T-helper 2 cell treated with Interferon-gamma antibody and Interleukin-4, amounts not matched to agents 100 ng/mL and 5 ng/mL, for 36 hours (primary cell): ENCODE measurements at regions not wholly inside any gene's neighbourhood (a gene's known extent, or its start where the extent isn't known, plus 50 kb on each side); places are given as distances from the start of the nearest gene placed in this dataset.

Experiments used
- intact Hi-C: fragments of 100-400 bp; cut with micrococcal nuclease; formaldehyde crosslinking; loops from one replicate; pipeline ENCODE4 v1.15.1; 2023

DNA sequence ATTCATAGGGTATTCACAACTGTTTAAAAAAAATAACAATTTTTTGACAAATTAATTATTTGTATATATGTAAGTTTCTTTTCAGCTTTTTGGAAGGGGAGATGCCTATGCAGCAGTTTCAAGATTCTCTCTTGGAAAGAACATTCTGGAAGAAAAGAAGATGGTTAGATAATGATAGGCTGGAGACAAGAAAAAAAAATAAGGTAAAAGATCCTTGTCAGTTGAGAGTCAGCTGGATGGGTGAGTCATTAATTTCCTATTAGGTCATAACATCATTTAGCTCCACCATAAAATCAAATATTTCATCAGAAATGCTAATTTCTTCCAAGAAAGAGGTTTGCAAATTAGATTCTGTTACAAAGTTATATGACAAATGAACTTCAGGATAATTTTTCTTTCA lies 880.4 kb downstream of the EPHA7 start:
- intact Hi-C loops = no loop called here

DNA sequence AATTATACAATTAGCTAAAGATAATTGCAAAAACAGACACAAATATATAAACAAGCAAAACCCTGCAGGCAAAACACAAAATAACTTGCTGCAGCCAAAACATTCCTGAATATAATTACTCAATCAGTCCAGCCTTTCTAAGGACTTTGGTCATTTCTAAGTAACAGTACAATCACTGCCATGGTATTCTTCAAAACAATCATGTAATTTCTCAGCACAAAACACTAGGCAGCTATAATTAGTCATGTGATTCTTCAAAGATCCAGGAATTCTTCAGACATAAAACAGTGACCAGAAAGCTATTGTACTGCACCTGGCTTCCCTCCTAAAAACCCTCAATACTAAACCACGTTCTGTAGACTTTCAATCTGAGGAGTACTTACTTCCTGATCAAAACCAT lies 881.1 kb downstream of the EPHA7 start:
- intact Hi-C loops = no loop called here

DNA sequence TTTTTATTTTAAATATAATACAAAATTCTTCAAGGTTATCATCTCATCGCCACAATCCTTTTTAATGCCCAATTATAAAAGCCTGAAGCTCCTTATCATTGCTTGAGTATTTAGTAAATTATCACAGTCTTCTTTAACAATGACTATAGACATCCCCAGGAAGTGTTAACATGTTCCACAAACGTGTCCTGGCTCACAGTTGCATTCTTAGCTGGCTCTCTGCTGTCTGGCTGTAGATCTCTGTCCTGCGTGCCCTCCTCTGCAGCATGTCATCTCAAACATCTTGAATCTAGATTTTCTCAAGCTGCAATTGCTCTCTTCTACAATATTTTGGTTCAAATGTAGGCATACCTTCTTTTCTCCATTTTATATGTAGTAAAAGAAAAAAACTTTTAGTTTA lies 885.2 kb downstream of the EPHA7 start:
- intact Hi-C loops = no loop called here

DNA sequence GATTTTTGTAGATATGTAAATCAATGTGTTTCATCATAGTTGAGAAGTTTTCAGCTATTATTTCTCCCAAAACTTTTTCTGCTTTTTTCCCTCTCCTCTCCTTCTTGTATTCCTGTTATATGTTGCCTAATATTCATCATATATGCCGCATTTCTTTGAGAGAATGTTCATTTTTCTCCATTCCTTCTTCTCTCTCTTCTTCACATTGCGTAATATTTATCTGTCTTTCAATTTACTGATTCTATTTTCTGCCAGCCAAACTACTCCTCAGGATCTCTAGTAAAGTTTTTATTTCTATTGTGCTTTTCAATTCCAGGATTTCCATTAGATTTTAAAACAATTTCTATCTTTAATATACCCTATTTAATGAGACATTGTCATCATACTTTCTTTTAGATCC lies 896.8 kb downstream of the EPHA7 start:
- intact Hi-C loops = no loop called here

DNA sequence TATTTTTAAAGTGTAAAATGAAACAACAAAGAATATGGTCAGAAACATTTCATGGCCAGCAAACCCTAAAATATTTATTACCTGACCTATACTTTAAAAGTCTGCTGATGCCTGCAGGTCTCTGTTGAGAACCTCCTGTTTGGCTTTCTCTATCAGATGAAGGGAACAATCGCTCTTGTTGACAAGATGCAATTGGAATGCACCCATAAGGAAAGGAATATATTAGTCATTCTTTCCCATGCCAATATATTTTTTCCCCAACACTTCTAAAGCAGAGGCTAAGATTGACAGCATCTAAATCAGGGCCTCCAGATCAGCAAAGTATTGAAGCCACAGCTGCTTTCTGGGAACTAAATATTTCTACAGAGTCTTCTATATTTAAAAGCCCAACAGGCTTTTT lies 897.8 kb downstream of the EPHA7 start:
- intact Hi-C loops = no loop called here

DNA sequence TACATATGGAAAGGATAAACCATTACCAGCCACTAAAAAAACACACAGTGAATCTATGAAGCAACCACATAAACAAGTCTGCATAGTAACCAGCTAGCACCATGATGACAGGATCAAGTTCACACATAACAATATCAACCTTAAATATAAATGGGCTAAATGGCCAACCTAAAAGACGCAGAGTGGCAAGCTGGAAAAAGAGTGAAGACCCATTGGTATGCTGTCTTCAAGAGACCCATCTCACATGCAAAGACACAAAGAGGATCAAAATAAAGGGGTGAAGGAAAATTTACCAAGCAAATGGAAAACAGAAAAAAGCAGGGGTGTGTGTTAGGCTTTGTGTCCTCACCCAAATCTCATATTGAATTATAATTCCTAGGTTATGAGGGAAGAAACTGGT lies 909.2 kb downstream of the EPHA7 start:
- intact Hi-C loops = no loop called here

DNA sequence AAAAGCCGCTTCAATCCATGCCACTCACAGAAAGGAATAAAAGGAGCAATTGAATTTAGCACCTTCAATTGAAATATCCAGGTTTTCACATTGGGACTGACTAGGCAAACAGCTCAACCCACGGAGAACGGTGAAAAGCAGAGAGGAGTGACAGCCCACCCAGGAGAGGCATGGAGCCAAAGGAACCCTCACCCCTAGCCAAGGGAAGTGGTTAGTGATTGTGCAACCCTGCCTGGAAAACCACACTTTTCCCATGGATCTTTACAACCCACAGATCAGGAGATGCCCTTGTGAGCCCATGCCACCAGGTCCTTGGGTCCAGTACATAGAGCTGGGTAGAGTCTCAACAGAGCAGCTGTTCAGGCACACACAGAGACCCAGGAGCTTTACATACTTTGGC lies 911.8 kb downstream of the EPHA7 start:
- intact Hi-C loops = no loop called here

DNA sequence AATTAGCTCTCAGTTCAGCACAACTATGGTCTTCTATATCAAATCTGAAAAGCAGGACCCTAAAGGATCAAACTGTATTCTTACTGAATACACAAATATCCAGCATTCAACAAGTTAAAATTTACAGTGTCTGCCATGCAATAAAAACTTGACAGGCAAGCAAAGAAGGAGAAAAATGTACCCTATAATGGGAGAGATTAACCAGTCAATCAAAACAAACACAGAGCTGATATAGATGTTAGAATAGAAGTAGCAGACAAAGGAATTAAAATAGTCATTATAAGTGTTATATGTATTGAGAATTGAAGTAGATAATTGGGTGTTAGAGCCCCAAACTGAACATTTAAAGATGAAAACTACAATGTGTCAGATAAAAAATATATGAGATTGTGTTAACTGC lies 914.9 kb downstream of the EPHA7 start:
- intact Hi-C loops = no loop called here

DNA sequence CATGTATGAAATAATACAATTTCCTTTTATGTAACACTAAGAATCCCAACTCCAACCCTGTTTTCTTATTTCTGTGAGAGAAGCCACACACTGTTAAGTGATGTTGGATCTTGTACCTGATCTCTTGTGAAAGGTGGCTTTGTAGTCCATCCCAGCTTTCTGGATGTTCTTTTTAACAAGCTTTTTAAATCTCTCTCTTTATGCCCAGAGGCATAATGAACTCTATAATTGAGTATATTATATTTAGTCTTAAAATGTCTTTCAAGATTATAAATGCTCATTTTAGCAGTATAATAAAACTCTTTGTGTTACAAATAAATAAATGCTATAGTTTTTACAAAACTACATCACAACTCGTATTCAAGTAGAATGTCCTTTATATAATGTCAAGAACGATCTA lies 922.1 kb downstream of the EPHA7 start:
- intact Hi-C loops = no loop called here

DNA sequence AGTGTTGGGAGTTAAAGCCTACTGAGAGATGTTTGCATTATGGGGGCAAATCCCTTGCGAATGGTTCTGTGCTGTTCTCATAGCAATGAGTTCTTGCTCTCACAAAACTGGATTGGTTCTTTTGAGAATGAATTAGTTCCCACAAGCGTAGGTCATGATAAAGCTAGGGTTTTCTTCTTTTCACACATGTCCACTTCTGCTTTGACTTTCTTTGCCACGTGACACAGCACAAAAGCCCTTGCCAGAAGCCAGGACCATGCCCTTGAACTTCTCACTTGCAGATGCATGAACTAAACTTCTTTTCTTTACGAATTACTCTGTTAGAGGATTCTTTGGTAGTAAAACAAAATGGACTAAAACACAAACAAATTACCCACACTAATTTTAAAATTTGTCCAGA lies 922.8 kb downstream of the EPHA7 start:
- intact Hi-C loops = no loop called here

DNA sequence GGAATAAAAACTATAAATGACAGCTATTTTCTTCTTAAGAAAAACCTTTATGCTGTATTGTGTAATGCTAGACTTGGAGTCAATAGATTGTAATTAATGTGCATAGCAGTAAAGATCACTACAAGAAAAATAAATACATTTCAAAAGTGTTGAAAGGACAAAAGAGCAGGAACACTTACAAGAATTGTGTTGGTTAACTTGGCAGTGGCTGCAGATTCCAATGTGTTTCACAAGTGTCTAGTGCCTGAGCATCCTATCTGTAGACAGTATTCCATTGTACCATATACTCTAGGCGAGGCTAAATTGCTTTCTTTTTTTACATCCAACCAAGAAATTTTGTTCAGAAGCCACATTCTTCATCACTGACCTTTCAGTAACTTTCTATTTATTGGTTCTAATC lies 924.1 kb downstream of the EPHA7 start:
- intact Hi-C loops = no loop called here

DNA sequence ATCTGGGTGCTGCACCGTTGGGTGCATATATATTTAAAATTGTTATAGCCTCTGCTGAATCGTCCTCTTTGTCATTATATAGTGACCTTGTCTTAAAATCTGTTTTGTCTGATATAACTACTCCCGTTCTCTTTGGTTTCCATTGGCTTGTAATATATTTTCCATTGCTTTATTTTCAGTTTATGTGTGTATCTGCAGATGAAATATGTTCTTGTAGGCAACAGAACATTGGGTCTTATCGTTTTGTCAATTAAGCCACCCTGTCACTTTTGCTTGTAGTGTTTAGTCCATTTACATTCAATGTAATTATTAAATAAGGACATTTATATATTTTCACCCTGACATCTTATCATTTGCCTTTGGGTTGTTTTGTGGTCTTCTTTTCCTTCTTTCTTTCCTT lies 933.9 kb downstream of the EPHA7 start:
- intact Hi-C loops = no loop called here

DNA sequence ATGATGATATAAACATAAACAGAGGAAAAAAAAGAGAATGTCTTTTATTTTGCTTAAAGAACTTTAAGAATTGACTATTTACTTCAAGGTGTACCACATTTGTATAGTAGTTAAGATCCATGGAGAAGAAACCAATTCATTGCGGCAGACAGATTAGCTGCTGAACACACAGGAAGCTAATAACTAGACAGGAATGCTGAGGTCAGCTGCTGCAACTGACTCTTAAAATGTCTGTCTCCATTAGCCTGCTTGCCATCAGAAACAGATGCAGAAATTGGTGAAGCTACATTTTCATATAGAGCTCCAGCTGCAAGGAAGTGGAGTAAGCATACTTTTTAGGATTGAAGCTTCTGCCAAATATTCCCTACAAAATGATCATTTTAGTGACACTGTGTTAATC lies 939.5 kb downstream of the EPHA7 start:
- intact Hi-C loops = no loop called here

DNA sequence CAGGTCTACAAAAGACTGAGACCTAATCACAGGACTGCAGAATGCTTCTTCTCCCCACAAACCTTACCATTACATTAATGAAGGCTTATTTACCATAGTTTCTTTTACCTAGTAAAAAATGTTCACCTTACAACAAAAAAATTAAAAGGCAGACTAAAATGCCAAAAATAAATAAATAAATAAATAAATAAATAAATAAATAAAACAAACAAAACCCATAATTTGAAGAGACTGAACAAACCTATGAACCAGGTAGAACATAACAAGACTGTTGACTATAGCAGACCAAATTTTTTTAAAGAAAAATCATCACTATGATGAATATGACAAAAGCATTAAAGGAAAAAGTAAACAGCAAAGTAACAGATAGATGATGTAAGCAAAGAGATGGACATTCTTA lies 946.3 kb downstream of the EPHA7 start:
- intact Hi-C loops = no loop called here

DNA sequence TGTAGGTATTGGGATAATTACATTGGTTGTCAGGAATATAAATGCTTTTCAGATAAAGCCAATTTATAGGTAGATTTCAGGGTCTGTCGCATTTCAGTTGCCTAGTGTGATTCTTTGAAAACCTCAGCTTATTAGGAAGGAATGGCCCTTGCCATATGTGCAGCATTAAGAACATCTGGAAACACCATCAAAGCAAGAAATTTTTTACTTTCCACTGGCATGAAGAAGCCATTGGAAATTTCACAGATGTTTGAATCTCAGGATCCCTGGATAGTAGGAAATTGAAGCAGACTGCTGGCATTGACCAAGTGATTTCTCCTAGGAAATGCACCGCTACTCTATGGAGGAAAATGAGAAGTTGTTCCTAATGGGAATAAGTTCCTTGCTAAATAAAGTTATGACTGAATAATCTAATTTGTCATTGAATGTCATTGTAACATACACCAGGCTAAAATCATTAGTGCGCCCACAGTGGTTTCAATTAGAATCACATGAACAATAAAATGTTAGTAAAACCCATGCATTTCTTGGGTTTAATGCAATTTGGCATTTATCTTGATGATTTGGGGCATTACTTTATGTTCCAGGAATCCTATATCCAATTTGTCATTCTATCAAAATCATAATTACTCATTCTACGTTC lies 950.1 kb downstream of the EPHA7 start:
- intact Hi-C loops = no loop called here

DNA sequence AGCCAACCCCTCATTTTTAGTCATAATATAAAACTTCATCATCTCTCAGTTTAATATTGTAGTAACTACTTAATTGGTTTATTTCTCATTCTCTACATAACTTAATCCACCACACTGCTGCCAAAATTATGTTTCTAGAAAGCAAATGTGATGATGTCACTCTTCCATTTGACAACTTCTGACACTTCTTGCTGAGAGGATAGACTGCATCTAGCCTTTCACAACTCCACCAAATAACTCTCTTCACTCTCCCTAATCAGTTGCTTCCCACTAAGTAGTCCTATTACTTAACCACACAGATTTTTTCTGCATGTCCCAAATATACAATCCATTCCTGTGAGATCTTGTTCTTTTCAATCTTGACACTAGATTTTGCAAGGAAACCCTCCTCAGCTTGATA lies 951.3 kb downstream of the EPHA7 start:
- intact Hi-C loops = no loop called here

DNA sequence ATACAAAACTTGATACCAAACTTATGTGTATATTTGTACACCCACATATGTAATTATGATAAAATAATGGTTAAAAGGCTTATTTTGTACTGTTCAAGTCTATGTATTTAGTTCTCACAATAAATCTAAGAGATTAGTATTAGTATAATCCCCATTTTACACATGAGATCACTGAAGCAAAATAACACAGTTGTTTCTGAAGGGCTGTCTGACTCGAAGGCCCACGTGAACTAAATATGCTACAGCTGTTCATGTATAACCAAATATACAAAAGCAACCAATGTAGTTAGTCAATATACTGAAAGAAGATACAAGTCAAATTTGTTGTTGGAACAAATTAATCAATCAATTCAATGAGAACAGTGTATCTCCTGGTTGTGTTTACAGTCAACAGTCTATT lies 959.2 kb downstream of the EPHA7 start:
- intact Hi-C loops = no loop called here

DNA sequence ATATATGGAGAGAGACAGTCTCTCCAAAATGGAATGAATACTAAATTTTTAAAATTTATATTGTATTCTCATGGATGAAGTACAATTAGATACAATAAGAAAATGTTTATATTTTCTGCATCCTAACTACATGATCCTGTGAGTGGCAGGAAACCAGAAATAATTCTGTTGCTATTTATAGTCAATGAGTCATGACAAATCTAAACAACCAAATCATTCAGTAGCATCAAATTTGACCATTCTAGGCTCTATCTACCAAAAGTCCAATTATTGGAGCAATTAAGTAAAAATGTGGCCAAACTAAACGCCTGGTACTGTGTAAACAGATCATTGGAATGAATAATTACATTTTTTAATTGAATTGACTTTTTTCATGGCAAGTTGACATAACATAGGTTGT lies 959.8 kb downstream of the EPHA7 start:
- intact Hi-C loops = no loop called here

DNA sequence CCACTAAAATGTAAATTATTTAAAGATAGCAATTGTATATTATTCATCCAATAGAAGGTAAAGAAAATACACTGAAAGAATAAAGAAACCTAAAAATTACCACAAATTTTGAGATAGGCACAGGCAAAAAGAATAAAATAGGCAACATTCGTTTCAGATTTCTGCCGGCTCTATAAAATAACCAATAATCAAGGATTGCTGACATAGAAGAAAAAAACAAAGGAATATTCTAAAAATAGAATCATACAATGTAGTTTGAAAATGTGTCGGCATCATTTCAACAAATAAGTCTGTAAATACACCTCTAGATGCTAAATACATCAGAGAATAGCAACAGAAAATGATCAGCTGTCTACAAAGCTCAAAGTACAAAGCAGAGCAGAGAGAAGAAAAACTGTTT lies 973.3 kb downstream of the EPHA7 start:
- intact Hi-C loops = no loop called here

DNA sequence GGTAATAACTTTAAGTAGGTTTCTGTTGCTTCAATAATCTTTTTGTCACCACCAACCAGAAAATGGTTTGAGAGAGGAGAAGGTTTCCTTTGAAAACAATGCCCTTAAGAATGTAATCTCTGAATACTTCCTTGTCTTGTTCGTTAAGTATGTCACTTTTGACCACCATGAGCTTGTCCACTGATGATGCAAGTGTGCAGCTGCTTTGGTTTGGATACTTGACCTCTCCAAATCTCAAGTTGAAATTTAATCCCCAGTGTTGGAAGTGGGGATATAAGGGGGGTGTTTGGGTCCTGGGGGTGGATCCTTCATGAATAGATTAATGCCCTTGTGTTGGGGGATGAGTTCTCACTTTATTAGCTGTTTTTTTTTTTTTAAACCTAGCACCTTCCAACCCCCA lies 985.4 kb downstream of the EPHA7 start:
- intact Hi-C loops = no loop called here

DNA sequence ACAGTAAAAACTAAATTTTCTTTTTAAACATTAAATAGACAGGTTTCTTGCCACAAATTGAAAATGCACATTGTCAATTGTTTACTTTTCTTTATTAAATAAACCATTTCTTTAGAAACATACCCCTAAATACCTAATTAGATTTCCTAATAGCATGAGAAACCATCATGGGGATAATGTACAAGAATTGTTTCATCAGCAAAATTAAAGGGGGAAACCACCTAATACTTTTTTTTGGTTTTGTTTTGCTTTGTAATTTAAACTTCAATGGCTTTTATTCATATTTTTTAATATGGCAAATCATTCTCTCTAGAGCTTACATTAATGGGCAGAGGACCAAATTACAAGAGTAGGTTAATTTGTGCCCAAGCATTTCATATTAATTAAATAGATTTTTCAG lies 987.9 kb downstream of the EPHA7 start:
- intact Hi-C loops = no loop called here

DNA sequence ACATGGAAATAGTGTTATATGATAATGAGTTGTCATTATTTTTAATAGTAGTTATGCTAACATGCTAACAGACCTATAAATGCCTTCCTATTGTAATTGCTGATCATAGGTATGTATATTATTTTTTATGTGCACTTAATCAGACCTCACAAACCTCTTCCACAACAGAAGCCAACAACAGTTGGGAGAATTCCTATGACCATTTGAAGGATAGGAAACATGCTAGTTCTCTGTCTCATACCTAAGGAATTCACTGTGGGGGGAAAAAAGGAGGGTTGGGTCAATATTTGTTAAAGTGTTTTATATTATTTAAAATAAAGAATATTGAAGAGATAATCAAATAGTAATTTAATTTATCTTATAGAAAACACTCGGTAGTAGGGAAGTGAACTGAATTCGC lies 990.9 kb downstream of the EPHA7 start:
- intact Hi-C loops = no loop called here

DNA sequence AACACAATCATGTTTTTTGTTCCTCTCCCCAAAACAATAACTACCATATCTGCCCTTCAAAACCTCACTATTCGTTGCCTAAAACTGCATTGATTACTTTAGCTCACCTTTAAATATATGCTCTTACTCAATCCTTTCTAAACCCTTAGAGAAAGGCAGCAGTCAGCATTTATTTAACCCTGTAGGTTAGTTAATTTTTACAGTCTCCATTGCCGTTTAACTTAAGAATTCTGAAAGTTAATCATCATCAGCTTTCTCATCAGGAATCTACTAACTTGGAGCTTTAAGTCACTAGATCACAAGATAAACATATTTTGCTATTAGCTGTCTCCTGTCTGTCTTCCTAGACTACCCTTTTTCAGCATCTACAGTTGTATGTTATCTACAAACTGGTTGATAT lies 991.9 kb downstream of the EPHA7 start:
- intact Hi-C loops = no loop called here

DNA sequence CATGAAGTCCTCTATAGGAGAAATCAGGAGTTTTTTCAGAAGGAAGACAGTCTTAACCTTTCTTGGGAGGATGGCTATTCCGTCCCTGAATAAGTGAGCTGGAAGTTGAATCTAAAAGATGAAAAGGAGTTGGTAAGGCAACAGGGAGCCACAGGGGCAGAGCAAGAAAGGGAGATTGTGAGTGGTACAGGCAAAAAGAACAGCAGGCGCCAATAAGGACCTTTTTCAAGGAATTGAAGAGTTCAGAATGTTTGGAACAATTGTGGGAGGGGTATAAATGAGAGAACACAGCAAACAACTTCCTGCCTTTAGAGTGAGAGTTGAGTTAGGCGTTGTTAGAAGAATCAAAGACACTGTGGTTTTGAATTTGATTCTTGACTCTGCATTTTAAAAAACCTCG lies 1003.7 kb downstream of the EPHA7 start:
- intact Hi-C loops = no loop called here
